NCI-H345 (cell line): ENCODE measurements at regions not wholly inside any gene's neighbourhood (a gene's known extent, or its start where the extent isn't known, plus 50 kb on each side); places are given as distances from the start of the nearest gene placed in this dataset.

Source experiments
- DNase-seq: peaks from one replicate; lab custom pipeline; 2025; lab: John Stamatoyannopoulos, UW

DNA sequence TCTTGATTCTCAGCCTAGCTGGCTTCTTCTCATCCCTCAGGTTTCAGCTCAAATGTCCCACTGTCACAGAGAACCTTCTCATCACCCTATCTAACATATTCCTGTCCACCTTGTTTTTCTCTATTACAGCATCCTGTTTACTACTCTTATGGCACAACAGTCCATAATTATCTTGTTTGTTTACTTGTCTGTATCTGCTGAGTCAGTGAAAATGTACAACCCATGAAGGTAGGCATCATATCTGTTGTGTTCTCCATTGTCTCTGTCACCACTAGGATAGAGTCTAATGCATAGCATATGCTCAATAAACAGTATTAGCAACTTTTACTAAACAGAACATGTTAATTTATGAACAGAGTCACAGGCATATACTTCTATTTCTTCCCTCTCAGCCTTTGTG lies 261.7 kb downstream of the ETAA1 start:
- no peak for DNase-seq

DNA sequence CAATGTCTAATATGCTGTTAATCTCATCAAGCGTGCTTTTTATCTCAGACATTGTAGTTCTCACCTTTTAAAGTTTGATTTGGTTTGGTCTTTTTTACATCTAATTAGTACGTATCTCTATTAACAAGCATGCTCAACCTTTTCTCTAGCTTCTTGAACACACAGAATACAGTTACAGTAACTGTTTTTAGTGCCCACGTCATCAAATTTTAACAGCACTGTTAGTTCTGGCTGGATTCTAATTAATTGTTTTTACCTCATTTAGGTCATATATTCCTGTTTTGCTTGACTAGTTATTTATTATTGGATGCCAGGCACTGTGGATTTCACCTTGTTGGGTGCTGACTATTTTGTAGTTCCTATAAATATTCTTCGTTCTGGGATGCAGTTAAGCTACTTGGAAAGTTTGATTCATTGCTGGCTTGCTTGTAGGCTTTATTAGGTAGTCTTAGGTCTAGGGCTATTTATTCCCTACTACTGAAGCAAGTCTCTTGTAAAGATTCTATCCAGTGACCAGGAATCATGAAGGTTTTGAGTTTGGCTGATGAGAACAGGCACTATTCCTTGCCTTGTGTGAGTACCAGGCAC lies 263.0 kb downstream of the ETAA1 start:
- no peak for DNase-seq

DNA sequence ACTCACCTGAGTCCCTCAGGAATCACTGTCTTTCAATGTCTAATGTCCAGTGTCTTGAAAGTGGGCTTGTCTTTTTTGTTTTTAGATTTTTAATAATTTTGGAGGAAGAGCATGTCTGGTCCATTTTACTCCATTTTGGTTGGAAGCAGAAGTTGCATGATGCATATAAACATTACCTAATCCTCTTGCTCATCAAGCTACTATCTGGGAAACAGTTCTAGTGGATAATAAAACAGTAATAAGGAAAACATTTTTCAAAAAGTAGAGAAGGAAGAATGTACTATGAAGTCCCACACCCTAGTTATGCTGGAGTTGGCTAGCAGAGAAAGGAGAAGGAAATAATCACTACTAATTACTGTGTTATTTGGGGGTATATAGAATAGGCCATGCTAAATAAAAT lies 263.7 kb downstream of the ETAA1 start:
- no peak for DNase-seq

DNA sequence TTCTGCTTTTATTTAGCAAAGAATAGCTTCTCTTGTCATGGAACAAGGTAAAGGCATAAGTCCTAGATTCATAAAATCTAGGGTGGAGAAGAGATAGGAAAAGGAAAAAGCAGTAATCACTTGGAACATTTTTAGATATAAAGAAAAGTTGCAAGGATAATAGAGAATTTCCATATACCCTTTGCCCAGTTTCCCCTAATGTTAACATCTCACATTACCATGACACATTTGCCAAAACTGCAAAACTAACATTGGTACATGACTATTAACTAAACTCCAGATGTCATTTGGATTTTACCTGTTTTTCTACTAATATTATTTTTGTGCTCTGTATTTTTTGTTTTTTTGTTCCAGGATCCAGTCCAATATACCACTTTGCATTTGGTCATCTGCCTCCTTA lies 265.1 kb downstream of the ETAA1 start:
- no peak for DNase-seq

DNA sequence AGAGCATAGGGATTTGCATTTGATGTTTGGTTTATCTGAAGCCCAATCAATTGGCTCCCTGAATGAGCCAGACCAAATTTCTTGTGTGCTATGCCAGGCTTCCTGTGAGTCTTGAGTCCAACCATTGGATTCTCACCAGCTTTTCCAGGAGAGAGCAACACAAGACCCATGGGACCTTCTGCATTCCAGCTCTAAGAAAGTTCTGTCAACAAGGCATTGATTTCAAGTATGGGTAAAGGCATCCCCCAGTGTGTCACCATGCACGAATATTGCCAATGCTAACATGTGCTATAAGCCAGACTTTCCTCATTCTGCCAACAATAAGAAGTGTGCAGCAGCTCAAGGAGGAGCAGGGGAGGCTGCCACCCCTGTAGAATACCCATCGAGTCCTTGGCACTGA lies 266.6 kb downstream of the ETAA1 start:
- DNase-seq: no peak

DNA sequence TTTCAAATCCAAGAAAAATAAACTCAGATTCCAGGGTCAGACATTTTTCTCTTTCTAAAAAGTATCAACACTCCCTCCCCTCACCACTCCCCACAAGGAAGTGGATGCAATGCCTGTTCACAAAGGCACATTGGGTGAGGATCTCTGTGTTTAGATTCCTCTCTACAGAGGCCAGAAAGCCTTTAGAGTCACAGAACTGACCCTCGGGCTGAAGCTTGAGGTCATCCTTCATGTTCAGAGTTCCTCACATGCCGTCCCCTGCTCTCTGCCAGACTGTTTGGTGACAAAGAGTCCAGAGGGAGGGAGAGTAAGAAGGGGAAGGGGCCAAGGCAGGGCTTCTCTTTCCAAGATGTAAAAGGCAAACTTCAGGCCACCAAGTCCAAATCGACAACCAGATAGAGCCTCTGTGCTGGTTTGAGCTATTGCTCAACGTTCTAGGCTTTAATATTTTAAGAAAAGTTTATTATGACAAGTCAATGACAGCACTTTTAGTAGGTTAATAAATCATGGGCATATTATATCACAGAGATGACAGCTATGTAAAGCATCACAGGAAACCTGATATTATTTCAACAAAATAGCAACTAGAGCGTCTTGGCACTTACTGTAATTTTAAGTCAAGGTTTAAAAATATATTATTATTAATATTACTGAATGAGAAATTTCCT lies 269.4 kb downstream of the ETAA1 start:
- no peak for DNase-seq

DNA sequence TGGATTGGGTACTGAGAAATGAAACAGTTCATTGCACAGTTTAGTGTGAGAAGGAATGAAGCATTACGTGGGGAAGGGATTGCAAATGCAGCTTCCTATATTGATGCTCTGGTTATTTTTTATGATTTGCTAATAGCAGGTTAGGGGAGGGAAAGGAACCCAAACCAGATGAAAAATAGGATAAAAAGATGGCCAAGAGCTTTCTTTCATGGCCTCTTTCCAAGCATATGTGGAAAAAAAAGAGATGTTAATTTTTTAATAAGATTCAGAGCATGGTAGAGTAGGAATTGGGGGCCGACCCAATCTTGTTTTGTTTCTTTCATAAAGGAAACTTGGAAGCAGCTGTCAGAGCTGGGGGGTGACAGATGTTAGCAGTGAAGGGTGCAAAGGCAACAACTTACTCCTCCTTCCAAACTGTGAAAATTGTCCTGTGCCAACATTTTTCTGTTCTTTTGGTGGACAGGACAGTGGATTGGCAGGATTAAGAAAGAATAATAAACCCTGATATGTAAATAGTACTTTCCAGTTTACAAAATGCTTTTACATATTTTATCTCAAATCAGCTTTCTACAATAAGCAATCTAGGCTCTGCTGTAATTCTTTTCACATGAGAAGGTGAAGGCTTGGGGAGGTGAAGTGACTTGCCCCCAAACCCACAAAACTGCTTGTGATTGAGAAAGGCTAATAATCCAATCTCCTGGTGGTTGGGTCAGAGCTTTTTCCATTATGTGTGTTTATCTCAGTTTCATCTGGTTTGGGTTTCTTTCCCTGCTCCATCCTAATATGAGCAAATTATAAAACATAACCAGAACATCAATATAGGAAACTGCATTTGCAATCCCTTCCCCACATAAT lies 270.1 kb downstream of the ETAA1 start:
- DNase-seq: no peak

DNA sequence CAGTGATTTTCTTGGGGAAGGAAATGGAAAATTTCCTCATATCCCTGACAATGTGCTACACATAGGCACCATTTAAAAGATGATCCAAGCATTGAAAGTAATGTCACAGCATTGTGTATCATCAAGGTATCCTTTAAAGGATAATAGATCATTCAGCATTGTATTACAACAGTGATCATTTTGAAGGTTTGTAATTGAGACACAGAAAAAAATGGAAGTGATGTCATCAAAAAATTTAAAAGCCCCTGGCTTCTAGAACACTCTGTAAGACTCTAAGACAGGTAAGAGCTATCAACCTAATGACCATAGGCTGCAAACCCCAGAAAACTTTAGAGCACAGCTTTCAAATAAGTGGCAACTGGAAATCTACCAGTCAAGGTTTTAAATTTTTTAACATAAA lies 271.4 kb downstream of the ETAA1 start:
- no peak for DNase-seq

DNA sequence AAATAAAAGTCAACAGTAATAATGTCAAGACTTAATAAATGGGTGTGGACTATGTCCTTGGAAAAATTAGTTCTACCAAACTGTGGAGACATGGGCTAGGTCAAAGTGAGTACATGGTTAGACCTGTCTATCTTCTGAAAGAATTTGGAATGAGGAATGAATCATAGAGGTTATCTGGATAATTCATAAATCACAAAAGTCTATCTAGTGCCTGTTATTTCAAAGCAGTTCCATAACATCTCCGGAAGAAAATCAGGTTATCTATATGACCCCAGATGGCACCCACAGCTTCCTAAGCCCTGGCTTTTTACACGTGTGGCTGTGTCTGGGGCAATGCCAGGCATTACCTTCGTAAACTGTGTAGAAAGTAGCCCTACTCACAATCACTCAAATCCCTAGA lies 272.0 kb downstream of the ETAA1 start:
- no peak for DNase-seq

DNA sequence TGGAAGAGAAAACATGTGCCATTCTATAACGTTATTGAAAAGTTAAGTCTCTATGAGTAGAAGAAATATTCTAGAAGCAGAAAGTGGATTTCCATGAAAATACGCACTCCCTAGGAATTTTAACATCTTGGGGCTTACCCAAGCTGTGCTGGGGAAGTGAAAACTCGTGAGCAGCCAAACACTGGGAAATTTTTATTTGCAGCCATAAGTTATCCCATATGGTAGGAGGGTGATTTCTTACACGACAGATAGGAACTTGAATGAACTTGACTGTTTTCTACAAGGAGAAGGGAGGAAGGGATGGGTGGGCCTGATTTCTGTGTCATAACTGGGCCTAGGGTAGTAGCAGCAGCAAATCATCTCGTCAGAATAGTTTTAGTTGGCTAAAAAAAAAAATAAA lies 272.6 kb downstream of the ETAA1 start:
- no peak for DNase-seq

DNA sequence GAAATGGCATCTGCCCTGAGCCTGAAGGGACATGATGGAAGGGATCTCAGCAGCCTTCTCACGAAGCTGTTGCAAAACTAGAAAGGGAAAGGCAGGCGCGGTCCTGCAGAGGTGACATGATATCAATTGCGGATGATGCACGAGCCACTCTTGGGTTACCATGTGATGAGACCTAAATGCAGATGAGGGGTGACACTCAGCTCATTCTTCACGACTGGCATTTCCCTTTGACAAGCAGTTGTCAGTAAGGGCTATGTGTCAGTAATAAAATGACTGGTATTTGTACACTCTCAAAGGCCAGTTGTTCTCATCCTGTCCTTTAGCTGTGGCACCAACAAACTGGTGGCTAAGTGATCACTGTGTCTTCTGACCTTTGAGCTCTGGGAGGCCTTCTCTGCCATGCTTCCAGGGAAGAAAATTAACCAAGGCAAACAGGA lies 273.6 kb downstream of the ETAA1 start:
- no peak for DNase-seq

DNA sequence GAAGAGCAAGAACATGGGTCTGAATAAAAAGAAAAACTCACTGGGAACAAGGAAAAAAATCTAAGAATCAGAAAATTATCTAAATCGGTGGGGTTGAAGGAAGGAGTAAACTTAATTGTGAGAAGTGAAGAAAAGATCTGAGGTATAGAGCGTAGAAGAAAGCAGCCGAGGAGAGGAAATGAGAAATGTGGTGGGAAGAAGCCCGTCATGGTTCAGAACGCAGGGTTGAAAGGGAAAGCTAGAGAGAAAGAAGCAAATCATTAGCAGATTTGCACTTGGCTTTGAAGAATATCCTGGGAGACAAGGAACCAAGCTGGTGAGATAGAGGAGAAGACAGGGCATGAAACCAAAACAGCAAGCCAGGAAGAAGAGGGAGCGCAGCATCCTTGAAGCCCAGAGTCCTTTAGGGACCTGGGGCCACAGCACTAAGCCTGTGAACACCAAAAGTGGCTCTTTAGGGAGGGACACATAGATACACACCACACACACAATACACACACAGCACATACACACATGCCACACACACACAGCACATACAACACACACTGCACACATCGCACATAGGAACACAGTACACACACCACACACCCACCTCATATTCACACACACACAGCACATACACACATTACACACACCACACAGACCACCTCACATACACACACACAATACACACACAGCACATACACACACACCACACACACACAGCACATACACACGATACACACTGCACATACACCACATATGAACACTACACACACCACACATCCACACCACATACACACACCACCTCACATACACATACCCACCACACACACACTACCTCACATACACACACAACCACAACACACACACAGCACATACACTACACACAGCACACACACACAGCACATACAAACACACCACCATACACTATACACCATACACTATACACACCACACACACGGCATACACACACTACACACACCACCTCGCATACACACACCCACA lies 274.6 kb downstream of the ETAA1 start:
- no peak for DNase-seq

DNA sequence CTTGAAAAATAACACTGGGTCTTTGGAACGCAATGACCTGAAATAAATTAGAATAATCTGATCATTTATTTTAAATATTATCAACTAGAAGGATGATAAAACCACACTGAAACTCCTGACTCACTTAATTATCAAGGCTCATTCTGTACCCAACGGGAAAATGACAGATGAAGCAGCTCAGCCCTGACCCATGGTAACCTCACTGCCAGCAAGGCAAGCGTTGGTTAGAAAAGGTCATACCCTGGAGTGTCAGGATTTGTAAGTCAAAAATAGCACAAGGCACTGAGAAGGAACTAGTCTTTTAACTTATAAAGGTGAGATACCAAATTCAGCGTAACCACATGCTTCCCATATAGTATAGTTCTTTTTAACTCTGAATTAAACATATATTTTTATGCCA lies 277.5 kb downstream of the ETAA1 start:
- DNase-seq: no peak

DNA sequence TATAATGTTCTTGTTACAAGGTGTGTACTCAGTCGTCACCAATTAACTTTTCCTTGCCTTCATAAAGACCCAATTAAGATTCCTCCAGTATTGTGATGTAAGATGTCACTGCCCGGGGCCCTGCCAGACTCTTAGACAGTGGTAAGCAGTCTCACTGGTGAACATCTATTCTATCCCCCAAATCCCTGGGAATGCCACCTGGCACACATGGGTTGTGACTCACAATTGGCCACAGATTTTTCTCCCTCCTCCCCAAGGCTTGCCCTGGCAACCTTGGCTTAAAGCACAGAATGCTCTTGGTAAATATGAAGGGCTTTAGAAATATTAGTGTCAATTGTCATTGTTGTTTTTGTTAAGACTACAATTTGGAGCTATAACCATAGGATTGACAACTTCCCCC lies 287.9 kb downstream of the ETAA1 start:
- DNase-seq: no peak

DNA sequence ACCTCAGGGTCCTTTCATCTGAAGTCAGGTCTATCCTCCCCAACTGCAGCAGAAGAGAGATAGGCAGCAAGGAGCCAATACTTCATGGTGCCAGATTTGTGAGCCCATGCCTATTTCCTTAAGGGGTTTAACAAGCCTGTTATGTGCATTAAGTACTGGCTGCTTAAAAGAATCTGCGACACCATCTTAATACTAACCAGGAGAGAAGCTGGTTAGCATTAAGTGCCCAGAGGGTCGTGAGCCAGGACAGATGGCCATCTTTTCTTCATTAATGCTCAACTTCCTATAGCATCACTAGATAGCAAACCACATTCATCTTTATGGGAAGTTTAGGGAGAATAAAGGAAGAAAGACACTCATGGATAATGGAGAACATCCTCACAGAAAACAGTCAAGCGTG lies 289.1 kb downstream of the ETAA1 start:
- no peak for DNase-seq

DNA sequence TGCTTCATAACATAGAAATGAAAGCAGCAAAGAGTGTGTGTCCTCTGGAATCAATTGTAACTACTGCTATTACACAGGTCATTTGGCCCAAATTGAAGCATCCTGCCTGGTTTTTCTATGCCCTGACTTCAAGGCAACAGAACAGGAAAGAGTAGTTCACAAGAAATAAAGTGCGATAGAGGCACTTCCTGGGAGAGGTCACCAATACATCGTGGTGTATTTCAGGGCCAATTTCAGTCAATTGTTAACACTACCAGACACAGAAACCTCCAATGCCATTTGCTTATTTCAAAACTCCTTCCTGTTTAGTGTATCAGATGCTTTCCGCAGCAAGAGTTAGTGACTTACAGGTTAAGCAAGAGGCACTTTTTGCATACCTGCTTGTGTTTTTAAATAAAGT lies 292.1 kb downstream of the ETAA1 start:
- DNase-seq: no peak

DNA sequence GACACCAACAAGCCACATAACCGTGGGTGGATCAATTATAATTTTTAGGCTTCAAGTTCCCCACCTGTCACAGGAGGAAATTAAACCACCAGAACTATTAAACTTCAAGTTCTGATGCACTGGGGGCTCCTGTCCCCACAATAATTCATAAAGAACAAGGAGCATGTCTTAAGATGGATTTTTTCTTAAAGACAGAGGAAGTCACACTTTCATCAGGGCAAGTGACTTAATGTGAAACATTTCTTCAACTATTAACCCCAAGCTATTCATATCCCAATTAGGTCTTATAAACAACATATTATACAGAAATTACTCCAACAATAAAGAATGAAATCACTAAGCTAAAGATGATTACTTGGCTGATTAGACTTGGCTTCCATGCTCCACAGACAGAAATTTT lies 292.5 kb downstream of the ETAA1 start:
- no peak for DNase-seq

DNA sequence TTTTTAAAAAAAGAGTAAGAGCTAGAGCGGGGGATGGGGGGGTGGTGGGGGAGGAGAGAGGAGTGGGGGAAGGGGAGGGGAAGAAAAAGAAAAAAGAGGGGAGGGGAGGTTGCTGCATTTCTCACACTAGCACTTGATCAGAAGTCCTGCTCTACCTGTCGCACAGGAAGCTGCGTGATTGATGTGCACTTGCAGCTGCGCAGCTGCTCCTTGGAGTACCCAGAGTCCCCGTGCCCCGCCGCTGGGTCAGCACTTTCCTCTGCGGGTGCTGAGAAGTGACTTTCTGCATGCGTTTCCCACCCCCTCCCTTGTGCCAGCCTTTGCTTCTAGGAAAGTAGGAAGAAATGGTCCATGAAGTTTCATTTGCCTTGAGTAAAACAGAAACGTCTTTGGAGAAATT lies 297.3 kb downstream of the ETAA1 start:
- no peak for DNase-seq

DNA sequence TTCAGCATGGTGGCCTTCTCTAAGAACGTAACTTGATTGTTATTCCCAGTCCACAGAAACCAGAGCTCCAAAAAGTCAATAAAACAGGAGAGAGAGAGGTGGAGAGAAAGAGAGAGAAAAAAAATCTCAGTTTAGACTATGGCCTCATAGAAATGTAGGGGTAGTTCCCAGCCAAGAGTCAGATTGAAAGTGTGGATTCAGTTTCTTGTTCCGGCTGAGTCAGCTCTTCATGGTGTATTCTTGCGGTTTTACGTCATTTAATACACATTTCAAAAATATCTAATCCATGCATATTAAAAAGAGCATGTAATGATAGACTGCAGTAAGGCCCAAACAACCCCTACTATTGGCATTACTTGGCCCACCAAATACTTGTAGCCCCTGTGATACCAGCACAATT lies 303.9 kb downstream of the ETAA1 start:
- DNase-seq: no peak

DNA sequence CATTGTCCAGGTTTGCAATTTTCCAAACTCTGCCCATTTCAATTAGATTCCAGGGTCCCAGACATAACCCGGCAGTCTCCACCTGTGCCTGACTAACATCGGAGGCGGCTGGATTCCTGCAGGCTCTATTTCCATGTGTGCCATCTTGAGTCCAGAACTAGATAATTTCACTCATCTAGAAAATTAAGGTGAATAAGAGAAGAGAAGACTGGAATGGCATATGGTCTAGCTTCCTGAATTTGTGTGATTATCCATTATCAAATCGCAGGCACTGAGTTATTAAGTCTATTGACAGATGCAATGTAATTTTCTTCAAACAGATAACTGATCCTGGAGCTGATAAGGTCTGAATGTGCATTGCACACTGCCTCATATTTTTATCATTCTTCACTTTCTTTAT lies 305.2 kb downstream of the ETAA1 start:
- DNase-seq: no peak

DNA sequence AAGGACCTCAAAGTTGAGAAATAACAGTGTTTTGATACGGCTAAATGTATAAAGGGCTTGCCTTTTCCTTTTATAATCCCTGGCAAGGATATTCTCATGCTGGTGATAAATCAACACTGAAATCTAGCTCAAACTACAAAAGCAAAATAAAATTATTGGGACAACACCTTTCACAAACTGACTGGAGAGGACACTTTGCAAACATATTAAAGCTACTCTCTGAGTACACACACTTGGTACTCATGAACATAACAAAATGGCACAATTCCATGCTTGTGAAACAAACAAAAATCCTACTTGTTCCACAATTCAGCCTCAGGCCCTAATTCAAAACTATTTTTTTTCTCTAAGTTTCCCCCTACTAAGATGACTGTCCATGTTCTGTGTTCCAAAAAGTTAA lies 305.8 kb downstream of the ETAA1 start:
- DNase-seq: no peak

DNA sequence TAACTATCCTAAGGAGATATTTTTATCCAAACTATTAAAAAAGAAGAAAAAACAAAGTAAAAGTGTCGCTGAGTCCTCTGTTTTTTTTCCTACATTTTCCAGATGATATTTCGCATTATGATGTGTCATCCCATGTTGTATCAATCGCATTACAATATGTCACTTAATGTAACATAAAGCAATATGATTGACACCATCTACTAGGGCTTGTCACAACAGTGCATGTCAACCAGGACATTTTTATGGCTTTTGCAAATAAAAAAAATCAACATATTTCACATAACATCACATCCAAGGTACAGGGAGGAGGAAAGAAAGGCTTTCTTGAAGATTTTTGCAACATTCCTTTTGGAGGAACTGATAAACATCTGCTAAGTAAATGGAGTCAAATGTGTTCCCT lies 308.9 kb downstream of the ETAA1 start:
- DNase-seq: no peak
